SK-N-SH treated with all-trans-retinoic acid at 6 μM for 48 hours (cell line): ENCODE measurements at regions not wholly inside any gene's neighbourhood (a gene's known extent, or its start where the extent isn't known, plus 50 kb on each side); places are given as distances from the start of the nearest gene placed in this dataset.

Experiments
- RARB ChIP-seq: fragments of 250-450 bp; sonication (Bioruptor Pico); IDR thresholded peaks from 2 replicates; pipeline ENCODE4 v1.8.0; 2021; ENCODE audit warnings: mild to moderate bottlenecking, moderate library complexity
- TOX ChIP-seq: fragments of 250-450 bp; sonication (Bioruptor Pico); IDR thresholded peaks from 2 replicates; pipeline ENCODE4 v1.8.0; 2021; ENCODE audit warnings: mild to moderate bottlenecking, moderate library complexity, borderline replicate concordance
- ZNF565 ChIP-seq: fragments of 450-650 bp; formaldehyde crosslinking; conservative IDR thresholded peaks from 2 replicates; pipeline ENCODE4 v1.5.0; 2020; ENCODE audit warnings: low read depth, mild to moderate bottlenecking, moderate library complexity
- ZNF8 ChIP-seq: fragments of 450-650 bp; formaldehyde crosslinking; IDR thresholded peaks from 2 replicates; pipeline ENCODE4 v1.5.0; 2020; ENCODE audit warnings: mild to moderate bottlenecking, moderate library complexity
- TF ChIP-seq, protein P1 (sequence below): fragments of 250-450 bp; sonication (Bioruptor Pico); IDR thresholded peaks from 2 replicates; pipeline ENCODE4 v1.5.1; 2021; ENCODE audit warnings: mild to moderate bottlenecking, moderate library complexity
- TF ChIP-seq, protein P2 (sequence below): fragments of 250-450 bp; sonication (Bioruptor Pico); IDR thresholded peaks from 2 replicates; pipeline ENCODE4 v1.8.0; 2020; ENCODE audit warnings: mild to moderate bottlenecking, moderate library complexity, borderline replicate concordance

DNA sequence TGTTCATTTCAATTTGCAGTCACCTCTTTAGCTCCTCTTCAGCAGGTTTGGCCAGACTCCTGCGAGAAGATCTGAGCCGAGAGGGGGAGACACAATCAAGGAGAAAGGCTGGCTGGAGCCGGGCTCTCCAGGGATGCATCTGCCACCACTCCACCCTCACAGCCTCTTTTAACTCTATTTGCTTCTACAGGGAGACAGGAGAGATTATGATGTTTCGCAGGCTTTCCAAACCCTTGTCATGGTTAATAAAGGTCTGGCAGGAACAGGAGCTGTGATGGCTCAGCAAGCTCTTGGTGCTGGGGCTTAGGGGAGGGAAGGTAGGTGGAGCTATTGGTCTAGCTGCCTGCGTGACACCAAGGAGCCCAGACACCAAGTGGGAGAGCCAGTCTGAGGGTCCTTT lies 448.1 kb upstream of the PODXL start:
- TF ChIP-seq ZNF8: no peak
- TF ChIP-seq, protein P1, sequence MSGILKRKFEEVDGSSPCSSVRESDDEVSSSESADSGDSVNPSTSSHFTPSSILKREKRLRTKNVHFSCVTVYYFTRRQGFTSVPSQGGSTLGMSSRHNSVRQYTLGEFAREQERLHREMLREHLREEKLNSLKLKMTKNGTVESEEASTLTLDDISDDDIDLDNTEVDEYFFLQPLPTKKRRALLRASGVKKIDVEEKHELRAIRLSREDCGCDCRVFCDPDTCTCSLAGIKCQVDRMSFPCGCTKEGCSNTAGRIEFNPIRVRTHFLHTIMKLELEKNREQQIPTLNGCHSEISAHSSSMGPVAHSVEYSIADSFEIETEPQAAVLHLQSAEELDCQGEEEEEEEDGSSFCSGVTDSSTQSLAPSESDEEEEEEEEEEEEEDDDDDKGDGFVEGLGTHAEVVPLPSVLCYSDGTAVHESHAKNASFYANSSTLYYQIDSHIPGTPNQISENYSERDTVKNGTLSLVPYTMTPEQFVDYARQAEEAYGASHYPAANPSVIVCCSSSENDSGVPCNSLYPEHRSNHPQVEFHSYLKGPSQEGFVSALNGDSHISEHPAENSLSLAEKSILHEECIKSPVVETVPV: no peak
- TF ChIP-seq, protein P2, sequence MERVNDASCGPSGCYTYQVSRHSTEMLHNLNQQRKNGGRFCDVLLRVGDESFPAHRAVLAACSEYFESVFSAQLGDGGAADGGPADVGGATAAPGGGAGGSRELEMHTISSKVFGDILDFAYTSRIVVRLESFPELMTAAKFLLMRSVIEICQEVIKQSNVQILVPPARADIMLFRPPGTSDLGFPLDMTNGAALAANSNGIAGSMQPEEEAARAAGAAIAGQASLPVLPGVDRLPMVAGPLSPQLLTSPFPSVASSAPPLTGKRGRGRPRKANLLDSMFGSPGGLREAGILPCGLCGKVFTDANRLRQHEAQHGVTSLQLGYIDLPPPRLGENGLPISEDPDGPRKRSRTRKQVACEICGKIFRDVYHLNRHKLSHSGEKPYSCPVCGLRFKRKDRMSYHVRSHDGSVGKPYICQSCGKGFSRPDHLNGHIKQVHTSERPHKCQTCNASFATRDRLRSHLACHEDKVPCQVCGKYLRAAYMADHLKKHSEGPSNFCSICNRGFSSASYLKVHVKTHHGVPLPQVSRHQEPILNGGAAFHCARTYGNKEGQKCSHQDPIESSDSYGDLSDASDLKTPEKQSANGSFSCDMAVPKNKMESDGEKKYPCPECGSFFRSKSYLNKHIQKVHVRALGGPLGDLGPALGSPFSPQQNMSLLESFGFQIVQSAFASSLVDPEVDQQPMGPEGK (CRISPR knock-in tag): no peak
- TF ChIP-seq ZNF565 (CRISPR knock-in tag): no peak
- TF ChIP-seq RARB (CRISPR knock-in tag): no peak
- TF ChIP-seq TOX (CRISPR knock-in tag): 0 out of 2 replicates have a peak, but pooled peaks have one; percentile 51
